Stomach (tissue), 4 donors: ENCODE measurements at regions not wholly inside any gene's neighbourhood (a gene's known extent, or its start where the extent isn't known, plus 50 kb on each side); places are given as distances from the start of the nearest gene placed in this dataset.

Experiments used
- EP300 ChIP-seq: sonication (generic); formaldehyde crosslinking; IDR thresholded peaks from one replicate; pipeline ENCODE4 v1.6.1; 2017; ENCODE audit warnings: antibody characterized with exemption
- POLR2A ChIP-seq, 4 donors: fragments of 450-650 bp; IDR thresholded peaks; one replicate each; pipeline ENCODE4 v1.6.1; 2016; ENCODE audit warnings: antibody characterized with exemption in 4 of 4, control low read depth in 2 of 4, mild to moderate bottlenecking in 1 of 4, moderate library complexity in 1 of 4
- POLR2AphosphoS5 ChIP-seq, 3 donors: sonication (generic); formaldehyde crosslinking; IDR thresholded peaks; one replicate each; pipeline ENCODE4 v1.6.1; 2016; ENCODE audit warnings: antibody characterized with exemption in 3 of 3

- TF ChIP-seq EP300 (no peak), POLR2AphosphoS5 (IDR thresholded peaks at IDR 0.05) (no peak), POLR2A (IDR thresholded peaks at IDR 0.05) (no peak)
Observed at GRCh38 chr12:47400266-47400665, 305.6 kb downstream of the RPAP3 start.
